ENCODE measurements at regions not wholly inside any gene's neighbourhood (a gene's known extent, or its start where the extent isn't known, plus 50 kb on each side); places are given as distances from the start of the nearest gene placed in this dataset.

- no peak for TF ChIP-seq ZNF70 (CRISPR knock-in tag; IDR thresholded peaks at IDR 0.05)
- TF ChIP-seq TSHZ2 (CRISPR knock-in tag; IDR thresholded peaks at IDR 0.05) = no peak
Observed at GRCh38 chr3:5442106-5442785, 254.7 kb downstream of the EDEM1 start (continued).

DNA sequence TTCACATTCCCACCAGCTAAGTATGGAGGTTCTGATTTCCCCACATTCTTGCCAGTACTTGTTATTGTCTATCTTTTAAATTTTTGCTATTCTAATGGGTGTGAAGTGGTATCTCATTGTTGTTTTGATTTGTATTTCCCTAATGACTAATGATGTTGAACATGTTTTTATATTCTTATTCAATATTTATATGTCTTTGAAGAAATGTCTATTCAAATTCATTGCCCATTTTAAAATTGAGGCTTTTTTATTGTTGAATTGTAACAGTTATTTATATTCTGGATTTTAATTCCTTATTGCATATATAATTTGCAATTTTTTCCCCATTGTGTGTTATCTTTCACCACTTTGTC, 255.3 kb downstream of the EDEM1 start:
- TF ChIP-seq, protein P1, sequence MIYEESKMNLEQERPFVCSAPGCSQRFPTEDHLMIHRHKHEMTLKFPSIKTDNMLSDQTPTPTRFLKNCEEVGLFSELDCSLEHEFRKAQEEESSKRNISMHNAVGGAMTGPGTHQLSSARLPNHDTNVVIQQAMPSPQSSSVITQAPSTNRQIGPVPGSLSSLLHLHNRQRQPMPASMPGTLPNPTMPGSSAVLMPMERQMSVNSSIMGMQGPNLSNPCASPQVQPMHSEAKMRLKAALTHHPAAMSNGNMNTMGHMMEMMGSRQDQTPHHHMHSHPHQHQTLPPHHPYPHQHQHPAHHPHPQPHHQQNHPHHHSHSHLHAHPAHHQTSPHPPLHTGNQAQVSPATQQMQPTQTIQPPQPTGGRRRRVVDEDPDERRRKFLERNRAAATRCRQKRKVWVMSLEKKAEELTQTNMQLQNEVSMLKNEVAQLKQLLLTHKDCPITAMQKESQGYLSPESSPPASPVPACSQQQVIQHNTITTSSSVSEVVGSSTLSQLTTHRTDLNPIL (CRISPR knock-in tag; IDR thresholded peaks at IDR 0.05; ENCODE audit: low read depth) = no peak
- TF ChIP-seq CSDC2 (CRISPR knock-in tag; IDR thresholded peaks at IDR 0.05) = no peak
- no peak for TF ChIP-seq OSR1 (CRISPR knock-in tag; IDR thresholded peaks at IDR 0.05)
- TF ChIP-seq SNAI2 (CRISPR knock-in tag; IDR thresholded peaks at IDR 0.05) = no peak
- TF ChIP-seq ZFP3 (CRISPR knock-in tag; IDR thresholded peaks at IDR 0.05) = no peak
- ATAC-seq = no peak

DNA sequence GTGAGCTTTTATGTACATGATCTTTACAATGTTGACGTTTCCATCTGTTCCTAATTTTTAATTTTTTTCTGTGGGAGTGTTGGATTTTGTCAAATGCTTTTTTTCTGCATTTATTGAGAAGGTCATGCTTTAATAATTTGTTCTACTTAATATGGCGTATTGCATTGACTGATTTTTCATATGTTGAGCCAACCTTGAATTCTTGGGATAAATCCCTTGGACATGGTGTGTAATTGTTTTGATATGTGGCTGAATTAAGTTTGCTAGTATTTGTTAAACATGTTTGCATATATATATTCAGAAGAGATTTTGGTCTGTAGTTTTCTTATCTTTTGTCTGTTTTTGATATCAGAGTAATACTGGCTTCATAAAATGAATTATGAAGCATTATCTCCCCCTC, 256.7 kb downstream of the EDEM1 start:
- ATAC-seq = no peak
- no peak for TF ChIP-seq PATZ1 (CRISPR knock-in tag; IDR thresholded peaks at IDR 0.05; ENCODE audit: borderline replicate concordance)

DNA sequence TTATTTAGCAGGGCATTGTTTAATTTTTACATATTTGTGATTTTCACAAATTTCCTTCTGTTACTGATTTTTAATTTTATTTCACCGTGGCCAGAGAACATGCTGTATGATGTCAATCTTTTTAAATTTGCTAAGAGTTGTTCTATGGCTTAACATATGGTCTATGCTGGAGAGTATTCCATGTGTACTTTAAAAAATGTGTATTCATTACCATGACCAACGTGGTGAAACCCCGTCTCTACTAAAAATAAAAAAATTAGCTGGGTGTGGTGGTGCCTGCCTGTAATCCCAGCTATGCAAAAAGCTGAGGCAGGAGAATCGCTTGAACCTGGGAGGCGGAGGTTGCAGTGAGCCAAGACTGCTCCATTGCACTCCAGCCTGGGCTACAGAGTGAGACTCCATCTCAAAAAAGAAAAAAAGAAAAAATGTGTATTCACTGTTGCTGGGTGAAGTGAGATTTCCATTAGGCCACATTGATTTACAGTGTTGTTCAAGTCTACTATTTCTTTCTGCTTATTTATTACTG, 258.2 kb downstream of the EDEM1 start:
- TF ChIP-seq ZNF70 (CRISPR knock-in tag; IDR thresholded peaks at IDR 0.05) = no peak
- no peak for TF ChIP-seq TSHZ2 (CRISPR knock-in tag; IDR thresholded peaks at IDR 0.05)
- no peak for TF ChIP-seq RARB (CRISPR knock-in tag; IDR thresholded peaks at IDR 0.05)
- TF ChIP-seq BACH2 (CRISPR knock-in tag; IDR thresholded peaks at IDR 0.05; ENCODE audit: borderline replicate concordance) = no peak
- TF ChIP-seq ISL1 (CRISPR knock-in tag; IDR thresholded peaks at IDR 0.05) = no peak
- no peak for TF ChIP-seq PPARA (CRISPR knock-in tag; IDR thresholded peaks at IDR 0.05; ENCODE audit: borderline replicate concordance)
- TF ChIP-seq ZC3H10 (CRISPR knock-in tag; IDR thresholded peaks at IDR 0.05) = no peak
- no peak for TF ChIP-seq TCF4 (CRISPR knock-in tag; IDR thresholded peaks at IDR 0.05; ENCODE audit: borderline replicate concordance)
- TF ChIP-seq PATZ1 (CRISPR knock-in tag; IDR thresholded peaks at IDR 0.05; ENCODE audit: borderline replicate concordance) = no peak
- no peak for TF ChIP-seq ZFP30 (CRISPR knock-in tag; IDR thresholded peaks at IDR 0.05)
- no peak for TF ChIP-seq TOX (CRISPR knock-in tag; IDR thresholded peaks at IDR 0.05; ENCODE audit: borderline replicate concordance)
- no peak for TF ChIP-seq ZNF8 (CRISPR knock-in tag; IDR thresholded peaks at IDR 0.05)
- TF ChIP-seq CSDC2 (CRISPR knock-in tag; IDR thresholded peaks at IDR 0.05) = no peak
- TF ChIP-seq, protein P2, sequence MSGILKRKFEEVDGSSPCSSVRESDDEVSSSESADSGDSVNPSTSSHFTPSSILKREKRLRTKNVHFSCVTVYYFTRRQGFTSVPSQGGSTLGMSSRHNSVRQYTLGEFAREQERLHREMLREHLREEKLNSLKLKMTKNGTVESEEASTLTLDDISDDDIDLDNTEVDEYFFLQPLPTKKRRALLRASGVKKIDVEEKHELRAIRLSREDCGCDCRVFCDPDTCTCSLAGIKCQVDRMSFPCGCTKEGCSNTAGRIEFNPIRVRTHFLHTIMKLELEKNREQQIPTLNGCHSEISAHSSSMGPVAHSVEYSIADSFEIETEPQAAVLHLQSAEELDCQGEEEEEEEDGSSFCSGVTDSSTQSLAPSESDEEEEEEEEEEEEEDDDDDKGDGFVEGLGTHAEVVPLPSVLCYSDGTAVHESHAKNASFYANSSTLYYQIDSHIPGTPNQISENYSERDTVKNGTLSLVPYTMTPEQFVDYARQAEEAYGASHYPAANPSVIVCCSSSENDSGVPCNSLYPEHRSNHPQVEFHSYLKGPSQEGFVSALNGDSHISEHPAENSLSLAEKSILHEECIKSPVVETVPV (CRISPR knock-in tag; IDR thresholded peaks at IDR 0.05) = no peak
- no peak for TF ChIP-seq ZFP3 (CRISPR knock-in tag; IDR thresholded peaks at IDR 0.05)
- TF ChIP-seq, protein P1 (CRISPR knock-in tag; IDR thresholded peaks at IDR 0.05; ENCODE audit: low read depth) = no peak
- TF ChIP-seq GLIS3 (CRISPR knock-in tag; IDR thresholded peaks at IDR 0.05) = no peak
- no peak for TF ChIP-seq ZNF565 (CRISPR knock-in tag; conservative IDR thresholded peaks at IDR 0.05; ENCODE audit: low read depth)
- no peak for TF ChIP-seq ARNTL (CRISPR knock-in tag; IDR thresholded peaks at IDR 0.05; ENCODE audit: borderline replicate concordance, low read depth)
- TF ChIP-seq OSR1 (CRISPR knock-in tag; IDR thresholded peaks at IDR 0.05) = no peak
- ATAC-seq = no peak
